Body of pancreas (tissue), 4 donors: ENCODE measurements at regions not wholly inside any gene's neighbourhood (a gene's known extent, or its start where the extent isn't known, plus 50 kb on each side); places are given as distances from the start of the nearest gene placed in this dataset.

Experiments
- CTCF ChIP-seq, 7 experiments: fragments of 450-650 bp in 4 of 7; fragments of 200-600 bp in 3 of 7; sonication (generic) in 3 of 7; IDR thresholded peaks; one replicate each; pipeline ENCODE4 v1.5.1; 2016 to 2019; ENCODE audit warnings: antibody characterized with exemption in 7 of 7
- POLR2A ChIP-seq, 3 donors: fragments of 450-650 bp; IDR thresholded peaks; one replicate each; pipeline ENCODE4 v1.6.1; 2016; ENCODE audit warnings: antibody characterized with exemption in 3 of 3, mild to moderate bottlenecking in 2 of 3

- TF ChIP-seq CTCF (IDR thresholded peaks at IDR 0.05) (no peak), POLR2A (IDR thresholded peaks at IDR 0.05) (no peak)
Observed at GRCh38 chr5:120035815-120036577, 406.6 kb downstream of the FAM170A start.
